MM.1S (cell line): ENCODE measurements at regions not wholly inside any gene's neighbourhood (a gene's known extent, or its start where the extent isn't known, plus 50 kb on each side); places are given as distances from the start of the nearest gene placed in this dataset.

ENCODE experiments used
- DNase-seq: peaks from one replicate; pipeline ENCODE4 v3.0.0-alpha.2; 2015
- H2AFZ ChIP-seq: fragments of 300-600 bp; sonication (generic); 2 replicates; pipeline ENCODE4 v1.6.0; 2016; ENCODE audit warnings: antibody characterized with exemption, low read length
- H3F3A ChIP-seq: fragments of 300-600 bp; sonication (generic); 2 replicates; pipeline ENCODE4 v1.6.1; 2016; ENCODE audit warnings: mild to moderate bottlenecking, antibody characterized with exemption, low read length, moderate library complexity, mixed read lengths; ENCODE audit not compliant: insufficient read depth
- H3K27ac ChIP-seq: fragments of 300-600 bp; sonication (generic); 2 replicates; pipeline ENCODE4 v1.5.1; 2016; ENCODE audit warnings: mild to moderate bottlenecking, low read length
- H3K27me3 ChIP-seq: fragments of 300-600 bp; sonication (generic); replicated peaks from 2 replicates; pipeline ENCODE4 v1.6.0; 2016; ENCODE audit warnings: low read length; ENCODE audit not compliant: insufficient read depth
- H3K36me3 ChIP-seq: fragments of 300-600 bp; sonication (generic); replicated peaks from 2 replicates; pipeline ENCODE4 v1.6.1; 2016; ENCODE audit warnings: mild to moderate bottlenecking, low read length, mixed read lengths; ENCODE audit not compliant: insufficient read depth
- H3K4me1 ChIP-seq: fragments of 300-600 bp; sonication (generic); 2 replicates; pipeline ENCODE4 v1.6.1; 2016; ENCODE audit warnings: low read length, mixed read lengths
- H3K4me2 ChIP-seq: fragments of 300-600 bp; sonication (generic); 2 replicates; pipeline ENCODE4 v1.6.0; 2016; ENCODE audit warnings: low read depth, low read length
- H3K4me3 ChIP-seq: fragments of 300-600 bp; sonication (generic); 2 replicates; pipeline ENCODE4 v1.5.1; 2016; ENCODE audit warnings: low read length, mixed read lengths
- H3K79me2 ChIP-seq: fragments of 300-600 bp; sonication (generic); 2 replicates; pipeline ENCODE4 v1.6.1; 2016; ENCODE audit warnings: mixed run types, low read length, mixed read lengths
- H3K9ac ChIP-seq: fragments of 300-600 bp; sonication (generic); 2 replicates; pipeline ENCODE4 v1.6.1; 2016; ENCODE audit warnings: low read length, mixed read lengths
- H3K9me2 ChIP-seq: fragments of 300-600 bp; sonication (generic); replicated peaks from 2 replicates; pipeline ENCODE4 v1.6.1; 2016; ENCODE audit warnings: mild to moderate bottlenecking, low read length, mixed read lengths; ENCODE audit not compliant: insufficient read depth
- H3K9me3 ChIP-seq: fragments of 300-600 bp; sonication (generic); replicated peaks from 2 replicates; pipeline ENCODE4 v1.6.1; 2016; ENCODE audit warnings: mild to moderate bottlenecking, low read length, mixed read lengths; ENCODE audit not compliant: insufficient read depth
- H4K20me1 ChIP-seq: fragments of 300-600 bp; sonication (generic); 2 replicates; pipeline ENCODE4 v1.6.1; 2016; ENCODE audit warnings: mild to moderate bottlenecking, low read length, moderate library complexity, mixed read lengths; ENCODE audit not compliant: insufficient read depth
- CTCF ChIP-seq: fragments of 300-600 bp; sonication (generic); IDR thresholded peaks from 2 replicates; pipeline ENCODE4 v1.5.1; 2016; ENCODE audit warnings: antibody characterized with exemption, low read length, mixed read lengths
- EZH2 ChIP-seq: fragments of 300-600 bp; sonication (generic); optimal IDR thresholded peaks from 2 replicates; pipeline ENCODE3; 2017; ENCODE audit warnings: low read depth, mild to moderate bottlenecking, antibody characterized with exemption, low read length, mixed read lengths
- EZH2phosphoT487 ChIP-seq: fragments of 300-600 bp; sonication (generic); IDR thresholded peaks from 2 replicates; pipeline ENCODE4 v1.6.1; 2018; ENCODE audit warnings: antibody characterized with exemption, low read length

GRCh38 chr4:26030780-26031179, 116.8 kb downstream of the SMIM20 start:
- Histone ChIP-seq H3K79me2 (no peaks in the 10 kb centered on the region), H3F3A (no peaks in the 10 kb centered on the region), H3K9me3 (no peaks in the 10 kb centered on the region), H3K9ac (no peak overlapping the region), H3K4me2 (no peak overlapping the region), H3K4me1 (no peaks in the 10 kb centered on the region), H3K9me2 (no peaks in the 10 kb centered on the region), H2AFZ (no peak overlapping the region), H4K20me1 (no peaks in the 10 kb centered on the region), H3K4me3 (no peak overlapping the region), H3K27me3 (no peaks in the 10 kb centered on the region), H3K27ac (no peak overlapping the region), H3K36me3 (no peaks in the 10 kb centered on the region)
- TF ChIP-seq CTCF (no peak), EZH2phosphoT487 (no peak), EZH2 (no peak)
- no peak for DNase-seq

- no peaks in the 10 kb centered on the region for H4K20me1 ChIP-seq
- no peak overlapping the region for H3K4me3 ChIP-seq
- TF ChIP-seq CTCF (no peak), EZH2 (no peak)
- no peaks in the 10 kb centered on the region for H3K4me1 ChIP-seq
- no peaks in the 10 kb centered on the region for H3K9me3 ChIP-seq
- no peak overlapping the region for H3K4me2 ChIP-seq
- no peaks in the 10 kb centered on the region for H3K27me3 ChIP-seq
- no peak overlapping the region for H3K9ac ChIP-seq
- no peaks in the 10 kb centered on the region for H3K36me3 ChIP-seq
- H3K27ac ChIP-seq, result no peak overlapping the region
- H2AFZ ChIP-seq, result no peak overlapping the region
- no peaks in the 10 kb centered on the region for H3F3A ChIP-seq
- no peaks in the 10 kb centered on the region for H3K79me2 ChIP-seq
- DNase-seq, result no peak
- no peaks in the 10 kb centered on the region for H3K9me2 ChIP-seq
Measured at GRCh38 chr4:26031704-26032103, 117.7 kb downstream of the SMIM20 start.

- Histone ChIP-seq H3K27me3 (no peaks in the 10 kb centered on the region), H3K4me3 (no peak overlapping the region), H3F3A (no peaks in the 10 kb centered on the region), H3K9me2 (no peaks in the 10 kb centered on the region), H3K9me3 (no peaks in the 10 kb centered on the region), H3K4me1 (no peaks in the 10 kb centered on the region), H2AFZ (no peak overlapping the region), H3K4me2 (no peak overlapping the region), H3K27ac (no peak overlapping the region), H3K9ac (no peak overlapping the region), H3K79me2 (no peaks in the 10 kb centered on the region), H3K36me3 (no peaks in the 10 kb centered on the region), H4K20me1 (no peaks in the 10 kb centered on the region)
- no peak for DNase-seq
- TF ChIP-seq EZH2, result no peak
- TF ChIP-seq CTCF, result no peak
- no peak for TF ChIP-seq EZH2phosphoT487
Measured at GRCh38 chr4:26032142-26032541, 118.1 kb downstream of the SMIM20 start.
